ENCODE measurements at regions not wholly inside any gene's neighbourhood (a gene's known extent, or its start where the extent isn't known, plus 50 kb on each side); places are given as distances from the start of the nearest gene placed in this dataset.

DNA sequence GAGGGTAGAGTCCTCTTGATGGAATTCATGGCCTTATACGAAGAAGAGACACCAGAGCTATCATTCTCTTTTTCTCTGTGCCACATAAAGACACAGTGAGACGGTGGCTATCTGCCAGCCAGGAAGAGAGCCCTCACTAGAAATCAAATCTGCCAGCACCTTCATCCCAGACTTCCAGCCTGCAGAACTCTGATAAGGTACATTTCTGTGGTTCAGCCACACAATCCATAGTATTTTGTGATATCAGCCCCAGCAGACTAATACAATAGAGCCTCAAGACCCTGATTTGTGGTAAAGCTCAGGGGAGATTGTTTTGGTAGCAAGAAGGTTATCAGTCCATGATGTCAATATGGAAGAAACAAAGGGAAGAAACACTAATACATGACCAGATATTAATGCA, 1213.2 kb downstream of the NLGN4X start:
- TF ChIP-seq, protein P1, sequence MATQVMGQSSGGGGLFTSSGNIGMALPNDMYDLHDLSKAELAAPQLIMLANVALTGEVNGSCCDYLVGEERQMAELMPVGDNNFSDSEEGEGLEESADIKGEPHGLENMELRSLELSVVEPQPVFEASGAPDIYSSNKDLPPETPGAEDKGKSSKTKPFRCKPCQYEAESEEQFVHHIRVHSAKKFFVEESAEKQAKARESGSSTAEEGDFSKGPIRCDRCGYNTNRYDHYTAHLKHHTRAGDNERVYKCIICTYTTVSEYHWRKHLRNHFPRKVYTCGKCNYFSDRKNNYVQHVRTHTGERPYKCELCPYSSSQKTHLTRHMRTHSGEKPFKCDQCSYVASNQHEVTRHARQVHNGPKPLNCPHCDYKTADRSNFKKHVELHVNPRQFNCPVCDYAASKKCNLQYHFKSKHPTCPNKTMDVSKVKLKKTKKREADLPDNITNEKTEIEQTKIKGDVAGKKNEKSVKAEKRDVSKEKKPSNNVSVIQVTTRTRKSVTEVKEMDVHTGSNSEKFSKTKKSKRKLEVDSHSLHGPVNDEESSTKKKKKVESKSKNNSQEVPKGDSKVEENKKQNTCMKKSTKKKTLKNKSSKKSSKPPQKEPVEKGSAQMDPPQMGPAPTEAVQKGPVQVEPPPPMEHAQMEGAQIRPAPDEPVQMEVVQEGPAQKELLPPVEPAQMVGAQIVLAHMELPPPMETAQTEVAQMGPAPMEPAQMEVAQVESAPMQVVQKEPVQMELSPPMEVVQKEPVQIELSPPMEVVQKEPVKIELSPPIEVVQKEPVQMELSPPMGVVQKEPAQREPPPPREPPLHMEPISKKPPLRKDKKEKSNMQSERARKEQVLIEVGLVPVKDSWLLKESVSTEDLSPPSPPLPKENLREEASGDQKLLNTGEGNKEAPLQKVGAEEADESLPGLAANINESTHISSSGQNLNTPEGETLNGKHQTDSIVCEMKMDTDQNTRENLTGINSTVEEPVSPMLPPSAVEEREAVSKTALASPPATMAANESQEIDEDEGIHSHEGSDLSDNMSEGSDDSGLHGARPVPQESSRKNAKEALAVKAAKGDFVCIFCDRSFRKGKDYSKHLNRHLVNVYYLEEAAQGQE (IDR thresholded peaks at IDR 0.05) = no peak
- no peak for TF ChIP-seq CTCF (IDR thresholded peaks at IDR 0.05)
- TF ChIP-seq, protein P2, sequence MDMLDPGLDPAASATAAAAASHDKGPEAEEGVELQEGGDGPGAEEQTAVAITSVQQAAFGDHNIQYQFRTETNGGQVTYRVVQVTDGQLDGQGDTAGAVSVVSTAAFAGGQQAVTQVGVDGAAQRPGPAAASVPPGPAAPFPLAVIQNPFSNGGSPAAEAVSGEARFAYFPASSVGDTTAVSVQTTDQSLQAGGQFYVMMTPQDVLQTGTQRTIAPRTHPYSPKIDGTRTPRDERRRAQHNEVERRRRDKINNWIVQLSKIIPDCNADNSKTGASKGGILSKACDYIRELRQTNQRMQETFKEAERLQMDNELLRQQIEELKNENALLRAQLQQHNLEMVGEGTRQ (IDR thresholded peaks at IDR 0.05) = no peak
- no peak for TF ChIP-seq GATA3 (IDR thresholded peaks at IDR 0.05; ENCODE audit: borderline replicate concordance)
- TF ChIP-seq EHMT2 (IDR thresholded peaks at IDR 0.05; ENCODE audit: low read depth) = no peak
- TF ChIP-seq ESRRA (IDR thresholded peaks at IDR 0.05; ENCODE audit: borderline replicate concordance, low read length) = no peak
- no peak for TF ChIP-seq MAZ (IDR thresholded peaks at IDR 0.05; ENCODE audit: borderline replicate concordance, low read depth, low read length)
- no peak for TF ChIP-seq CHD2 (IDR thresholded peaks at IDR 0.05; ENCODE audit: low read length, partially characterized antibody)
- TF ChIP-seq SREBF2 (IDR thresholded peaks at IDR 0.05) = no peak
- TF ChIP-seq RAD21 (conservative IDR thresholded peaks at IDR 0.05 in 1 of 2, IDR thresholded peaks at IDR 0.05 in 1 of 2) = no peak

Measured in A549 (cell line).